Liver (tissue), 8 donors: ENCODE measurements at regions not wholly inside any gene's neighbourhood (a gene's known extent, or its start where the extent isn't known, plus 50 kb on each side); places are given as distances from the start of the nearest gene placed in this dataset.

ENCODE experiments used
- DNase-seq: peaks from one replicate; pipeline ENCODE4 v3.0.0-alpha.2; 2017; ENCODE audit warnings: low spot score
- H3K27ac ChIP-seq, 2 donors: one replicate each; pipeline ENCODE4 v1.7.0; 2013; ENCODE audit warnings: inconsistent platforms in 2 of 2, low read length in 2 of 2, control low read depth in 1 of 2, low read depth in 1 of 2, mild to moderate bottlenecking in 1 of 2
- H3K27me3 ChIP-seq, 4 donors: one replicate each; pipeline versions ENCODE4 v1.6.1 to v1.7.0; 2013; ENCODE audit warnings: low read length in 3 of 4, inconsistent platforms in 1 of 4, mild to moderate bottlenecking in 1 of 4, moderate library complexity in 1 of 4; ENCODE audit not compliant: control insufficient read depth in 4 of 4, insufficient read depth in 4 of 4
- H3K36me3 ChIP-seq, 4 donors: one replicate each; pipeline versions ENCODE4 v1.6.1 to v1.7.0; 2013; ENCODE audit warnings: low read length in 3 of 4, mild to moderate bottlenecking in 3 of 4, low read depth in 1 of 4, moderate library complexity in 1 of 4; ENCODE audit not compliant: control insufficient read depth in 4 of 4, insufficient read depth in 3 of 4
- H3K4me1 ChIP-seq, 4 donors: one replicate each; pipeline versions ENCODE4 v1.6.1 to v1.7.0; 2013; ENCODE audit warnings: low read length in 3 of 4, mild to moderate bottlenecking in 3 of 4, moderate library complexity in 1 of 4; ENCODE audit not compliant: control insufficient read depth in 4 of 4, insufficient read depth in 4 of 4
- H3K4me3 ChIP-seq, 3 donors: one replicate each; pipeline versions ENCODE4 v1.6.1 to v1.7.0; 2013; ENCODE audit warnings: low read length in 3 of 3, control low read depth in 1 of 3, low read depth in 1 of 3, mild to moderate bottlenecking in 1 of 3
- H3K9ac ChIP-seq, 2 donors: one replicate each; pipeline ENCODE4 v1.7.0; 2013; ENCODE audit warnings: low read length in 2 of 2, mild to moderate bottlenecking in 2 of 2, moderate library complexity in 2 of 2, control low read depth in 1 of 2, low read depth in 1 of 2
- H3K9me3 ChIP-seq, 4 donors: one replicate each; pipeline versions ENCODE4 v1.6.1 to v1.7.0; 2013; ENCODE audit warnings: low read length in 3 of 4; ENCODE audit not compliant: control insufficient read depth in 4 of 4
- EGR1 ChIP-seq, 2 donors: IDR thresholded peaks; 2 replicates each; pipeline ENCODE4 v1.6.1; 2016 to 2018; ENCODE audit warnings: antibody characterized with exemption in 2 of 2, low read depth in 2 of 2
- FOXA1 ChIP-seq: IDR thresholded peaks from 2 replicates; pipeline ENCODE4 v1.6.1; 2016; ENCODE audit warnings: antibody characterized with exemption
- FOXA2 ChIP-seq: IDR thresholded peaks from 2 replicates; pipeline ENCODE4 v1.6.1; 2016; ENCODE audit warnings: antibody characterized with exemption
- GABPA ChIP-seq, 2 donors: IDR thresholded peaks in 1 of 2; conservative IDR thresholded peaks in 1 of 2; 2 replicates each; pipeline ENCODE4 v1.6.1; 2016; ENCODE audit warnings: antibody characterized with exemption in 2 of 2, mild to moderate bottlenecking in 1 of 2, moderate library complexity in 1 of 2
- HNF4A ChIP-seq, 2 donors: conservative IDR thresholded peaks; 2 replicates each; pipeline ENCODE4 v1.6.1; 2016; ENCODE audit warnings: antibody characterized with exemption in 2 of 2, mild to moderate bottlenecking in 2 of 2
- HNF4G ChIP-seq: IDR thresholded peaks from 2 replicates; pipeline ENCODE4 v1.6.1; 2016; ENCODE audit warnings: antibody characterized with exemption
- JUND ChIP-seq, 2 donors: IDR thresholded peaks; 2 replicates each; pipeline ENCODE4 v1.6.1; 2016; ENCODE audit warnings: antibody characterized with exemption in 2 of 2
- NR2F2 ChIP-seq: IDR thresholded peaks from 2 replicates; pipeline ENCODE4 v1.6.1; 2016; ENCODE audit warnings: antibody characterized with exemption
- RAD21 ChIP-seq, 2 donors: IDR thresholded peaks; 2 replicates each; pipeline ENCODE4 v1.6.1; 2016; ENCODE audit warnings: antibody characterized with exemption in 2 of 2, mild to moderate bottlenecking in 2 of 2
- REST ChIP-seq: IDR thresholded peaks from 2 replicates; pipeline ENCODE4 v1.6.1; 2016; ENCODE audit warnings: antibody characterized with exemption, mild to moderate bottlenecking
- RXRA ChIP-seq, 2 donors: IDR thresholded peaks; 2 replicates each; pipeline ENCODE4 v1.6.1; 2017 to 2018; ENCODE audit warnings: antibody characterized with exemption in 2 of 2, mild to moderate bottlenecking in 1 of 2
- SP1 ChIP-seq: IDR thresholded peaks from 2 replicates; pipeline ENCODE4 v1.6.1; 2018; ENCODE audit warnings: antibody characterized with exemption, mild to moderate bottlenecking
- TAF1 ChIP-seq: conservative IDR thresholded peaks from 2 replicates; pipeline ENCODE4 v1.6.1; 2016; ENCODE audit warnings: antibody characterized with exemption, mild to moderate bottlenecking
- YY1 ChIP-seq: IDR thresholded peaks from 2 replicates; pipeline ENCODE4 v1.6.1; 2016; ENCODE audit warnings: antibody characterized with exemption, mild to moderate bottlenecking
- WGBS: extraction: QIAGEN DNeasy Blood & Tissue Kit; methylation state at CpG from one replicate; pipeline ENCODE4 v1.1.7; 2013; 5-methylcytosine and 5-hydroxymethylcytosine counted together
- TF ChIP-seq, protein P1 (sequence below): IDR thresholded peaks from 2 replicates; pipeline ENCODE4 v1.6.1; 2016; ENCODE audit warnings: antibody characterized with exemption
- TF ChIP-seq, protein P2 (sequence below): IDR thresholded peaks from 2 replicates; pipeline ENCODE4 v1.6.1; 2016; ENCODE audit warnings: antibody characterized with exemption
- TF ChIP-seq, protein P3 (sequence below): fragments of 150-350 bp; IDR thresholded peaks from 2 replicates; pipeline ENCODE4 v1.5.1; 2017; ENCODE audit warnings: improper control_type of control experiment, low read depth, low read length; ENCODE audit not compliant: missing input control
- TF ChIP-seq, protein P4 (sequence below): IDR thresholded peaks from 2 replicates; pipeline ENCODE4 v1.6.1; 2016; ENCODE audit warnings: antibody characterized with exemption
- donor health status: healthy.
- donor health status: healthy.
- donor health status: healthy.
- donor health status: healthy.
- donor health status: healthy.

GRCh38 chr2:108182489-108182888 is 57.3 kb upstream of the SULT1C3 start:
- H3K27ac ChIP-seq: no peak overlapping the region
- no peak overlapping the region for H3K9ac ChIP-seq
- no peak overlapping the region for H3K4me3 ChIP-seq
- H3K9me3 ChIP-seq: no peaks in the 10 kb centered on the region
- no peaks in the 10 kb centered on the region for H3K4me1 ChIP-seq
- no peak for DNase-seq
- 47% methylated on average over 7 of the region's 7 CpGs for WGBS
- TF ChIP-seq FOXA1 (no peak), REST (no peak), SP1 (no peak), YY1 (no peak), TAF1 (no peak), HNF4A (conservative IDR thresholded peaks at IDR 0.05) (no peak), JUND (IDR thresholded peaks at IDR 0.05) (no peak), FOXA2 (no peak), RAD21 (IDR thresholded peaks at IDR 0.05) (no peak), EGR1 (IDR thresholded peaks at IDR 0.05; ENCODE audit: low read depth in 2 of 2) (no peak), NR2F2 (no peak), GABPA (IDR thresholded peaks at IDR 0.05 in 1 of 2, conservative IDR thresholded peaks at IDR 0.05 in 1 of 2) (no peak), RXRA (IDR thresholded peaks at IDR 0.05) (no peak), HNF4G (no peak)
- TF ChIP-seq, protein P1, sequence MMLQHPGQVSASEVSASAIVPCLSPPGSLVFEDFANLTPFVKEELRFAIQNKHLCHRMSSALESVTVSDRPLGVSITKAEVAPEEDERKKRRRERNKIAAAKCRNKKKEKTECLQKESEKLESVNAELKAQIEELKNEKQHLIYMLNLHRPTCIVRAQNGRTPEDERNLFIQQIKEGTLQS: no peak
- TF ChIP-seq, protein P2, sequence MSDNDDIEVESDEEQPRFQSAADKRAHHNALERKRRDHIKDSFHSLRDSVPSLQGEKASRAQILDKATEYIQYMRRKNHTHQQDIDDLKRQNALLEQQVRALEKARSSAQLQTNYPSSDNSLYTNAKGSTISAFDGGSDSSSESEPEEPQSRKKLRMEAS: no peak
- TF ChIP-seq, protein P3, sequence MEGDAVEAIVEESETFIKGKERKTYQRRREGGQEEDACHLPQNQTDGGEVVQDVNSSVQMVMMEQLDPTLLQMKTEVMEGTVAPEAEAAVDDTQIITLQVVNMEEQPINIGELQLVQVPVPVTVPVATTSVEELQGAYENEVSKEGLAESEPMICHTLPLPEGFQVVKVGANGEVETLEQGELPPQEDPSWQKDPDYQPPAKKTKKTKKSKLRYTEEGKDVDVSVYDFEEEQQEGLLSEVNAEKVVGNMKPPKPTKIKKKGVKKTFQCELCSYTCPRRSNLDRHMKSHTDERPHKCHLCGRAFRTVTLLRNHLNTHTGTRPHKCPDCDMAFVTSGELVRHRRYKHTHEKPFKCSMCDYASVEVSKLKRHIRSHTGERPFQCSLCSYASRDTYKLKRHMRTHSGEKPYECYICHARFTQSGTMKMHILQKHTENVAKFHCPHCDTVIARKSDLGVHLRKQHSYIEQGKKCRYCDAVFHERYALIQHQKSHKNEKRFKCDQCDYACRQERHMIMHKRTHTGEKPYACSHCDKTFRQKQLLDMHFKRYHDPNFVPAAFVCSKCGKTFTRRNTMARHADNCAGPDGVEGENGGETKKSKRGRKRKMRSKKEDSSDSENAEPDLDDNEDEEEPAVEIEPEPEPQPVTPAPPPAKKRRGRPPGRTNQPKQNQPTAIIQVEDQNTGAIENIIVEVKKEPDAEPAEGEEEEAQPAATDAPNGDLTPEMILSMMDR: no peak
- TF ChIP-seq, protein P4, sequence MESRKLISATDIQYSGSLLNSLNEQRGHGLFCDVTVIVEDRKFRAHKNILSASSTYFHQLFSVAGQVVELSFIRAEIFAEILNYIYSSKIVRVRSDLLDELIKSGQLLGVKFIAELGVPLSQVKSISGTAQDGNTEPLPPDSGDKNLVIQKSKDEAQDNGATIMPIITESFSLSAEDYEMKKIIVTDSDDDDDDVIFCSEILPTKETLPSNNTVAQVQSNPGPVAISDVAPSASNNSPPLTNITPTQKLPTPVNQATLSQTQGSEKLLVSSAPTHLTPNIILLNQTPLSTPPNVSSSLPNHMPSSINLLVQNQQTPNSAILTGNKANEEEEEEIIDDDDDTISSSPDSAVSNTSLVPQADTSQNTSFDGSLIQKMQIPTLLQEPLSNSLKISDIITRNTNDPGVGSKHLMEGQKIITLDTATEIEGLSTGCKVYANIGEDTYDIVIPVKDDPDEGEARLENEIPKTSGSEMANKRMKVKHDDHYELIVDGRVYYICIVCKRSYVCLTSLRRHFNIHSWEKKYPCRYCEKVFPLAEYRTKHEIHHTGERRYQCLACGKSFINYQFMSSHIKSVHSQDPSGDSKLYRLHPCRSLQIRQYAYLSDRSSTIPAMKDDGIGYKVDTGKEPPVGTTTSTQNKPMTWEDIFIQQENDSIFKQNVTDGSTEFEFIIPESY: no peak
- H3K27me3 ChIP-seq: no peaks in the 10 kb centered on the region
- H3K36me3 ChIP-seq: no peaks in the 10 kb centered on the region
